CD4-positive, alpha-beta T cell treated with Interferon gamma for 1 hour (primary cell): ENCODE measurements at regions not wholly inside any gene's neighbourhood (a gene's known extent, or its start where the extent isn't known, plus 50 kb on each side); places are given as distances from the start of the nearest gene placed in this dataset.

ENCODE experiments used
- DNase-seq: peaks from one replicate; pipeline ENCODE4 v3.0.0-alpha.2; 2020

- DNase-seq: no peak
Observed at GRCh38 chr18:45119876-45120275, 439.2 kb downstream of the SETBP1 start.

GRCh38 chr18:45121146-45121545 lies 440.5 kb downstream of the SETBP1 start:
- no peak for DNase-seq

GRCh38 chr18:45122506-45122905 lies 441.8 kb downstream of the SETBP1 start:
- DNase-seq: no peak

GRCh38 chr18:45127405-45127804 lies 446.7 kb downstream of the SETBP1 start:
- no peak for DNase-seq

DNA sequence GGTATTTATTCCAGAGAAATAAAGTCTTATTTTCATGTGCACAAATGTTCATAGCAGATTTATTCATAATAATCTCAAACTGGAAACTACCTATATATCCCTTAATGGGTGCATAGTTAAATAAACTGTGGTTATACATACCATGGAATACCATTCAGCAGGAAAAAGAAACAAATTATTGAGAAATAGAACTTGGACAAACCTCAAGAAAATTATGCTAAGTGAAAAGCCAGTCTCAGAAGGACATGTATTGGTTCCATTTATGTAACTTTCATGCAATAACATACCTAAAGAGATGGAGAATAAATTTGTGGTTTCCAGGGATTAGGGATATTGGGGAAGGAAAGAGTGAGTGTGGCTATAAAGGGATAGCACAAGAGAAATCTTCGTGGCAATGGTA lies 452.6 kb downstream of the SETBP1 start:
- no peak for DNase-seq

DNA sequence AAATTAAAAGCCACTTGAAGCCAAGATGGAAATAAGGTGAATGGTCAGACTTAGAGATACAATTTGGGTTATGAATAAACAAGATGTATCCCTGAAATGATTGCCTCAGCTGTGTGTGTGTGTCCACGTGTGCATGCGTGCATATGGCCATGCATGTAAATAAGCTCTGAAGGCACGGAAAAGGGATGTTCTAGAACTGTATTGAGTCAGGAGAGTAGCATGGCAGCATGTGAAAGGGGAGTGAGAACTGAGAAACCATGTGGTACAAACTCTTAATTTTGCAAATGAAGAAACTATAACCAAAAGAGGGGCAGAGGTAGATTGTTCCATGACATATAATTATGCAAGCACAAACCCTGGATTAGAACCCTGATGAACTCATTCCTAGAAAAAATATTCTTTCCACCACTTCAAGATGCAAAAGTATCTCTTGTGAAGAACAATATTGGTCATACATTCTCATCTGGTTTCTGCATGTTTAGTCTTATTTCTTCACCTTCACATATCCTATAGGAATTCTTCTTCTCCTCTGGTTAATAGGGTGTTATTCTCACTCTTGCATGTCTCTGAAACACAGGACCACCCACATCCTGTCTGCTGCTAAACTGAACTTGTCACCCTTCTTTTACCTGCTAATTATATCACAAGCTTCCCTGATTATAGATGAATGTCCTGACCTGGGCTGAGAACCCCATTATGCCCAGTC lies 455.8 kb downstream of the SETBP1 start:
- DNase-seq: no peak

GRCh38 chr18:45137087-45137419 lies 456.4 kb downstream of the SETBP1 start:
- no peak for DNase-seq

GRCh38 chr18:45139478-45139877 lies 458.8 kb downstream of the SETBP1 start:
- no peak for DNase-seq

- no peak for DNase-seq
Observed at GRCh38 chr18:45142868-45143267, 462.2 kb downstream of the SETBP1 start.

- no peak for DNase-seq
Observed at GRCh38 chr18:45149712-45150111, 465.6 kb upstream of the SLC14A2 start.

GRCh38 chr18:45151645-45152044 lies 463.6 kb upstream of the SLC14A2 start:
- no peak for DNase-seq

- DNase-seq: no peak
Observed at GRCh38 chr18:45155526-45155925, 459.8 kb upstream of the SLC14A2 start.

DNA sequence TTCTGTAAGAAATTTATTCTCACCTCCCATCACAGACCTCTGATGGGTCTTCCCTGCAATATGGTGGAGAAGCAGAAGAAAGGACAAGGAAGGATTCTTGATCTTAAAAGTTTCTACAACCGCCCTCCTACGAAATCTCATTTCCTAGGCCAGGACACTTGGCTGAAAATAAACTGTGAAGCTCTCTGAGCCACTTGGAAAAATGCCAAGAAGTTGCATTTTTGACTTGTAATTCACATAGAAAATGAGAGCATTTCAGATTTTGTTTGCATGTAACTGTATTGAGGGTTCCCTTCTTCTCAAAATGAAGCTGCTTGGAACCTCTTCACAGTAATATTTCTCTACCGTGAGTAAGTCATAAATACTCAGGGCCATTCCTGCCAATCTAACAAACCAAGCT lies 458.3 kb upstream of the SLC14A2 start:
- no peak for DNase-seq

DNA sequence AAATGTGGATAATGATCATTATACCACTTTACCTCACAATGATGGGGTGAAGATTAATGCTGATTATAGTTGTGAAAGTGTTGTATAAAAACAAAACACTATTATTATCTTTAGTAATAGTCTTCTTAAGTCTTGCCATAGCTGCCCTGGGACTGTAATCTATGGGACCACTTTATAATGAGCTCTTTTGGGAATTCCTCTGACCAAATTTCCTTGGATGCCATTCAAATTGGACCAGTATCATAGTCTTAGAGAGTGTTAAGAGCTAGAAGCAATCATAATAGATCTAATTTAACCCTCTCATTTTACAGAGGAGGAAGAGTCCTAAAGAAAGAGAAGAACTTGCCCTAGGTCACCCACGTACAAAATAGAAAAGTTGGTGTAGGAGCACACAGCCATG lies 457.7 kb upstream of the SLC14A2 start:
- no peak for DNase-seq

DNA sequence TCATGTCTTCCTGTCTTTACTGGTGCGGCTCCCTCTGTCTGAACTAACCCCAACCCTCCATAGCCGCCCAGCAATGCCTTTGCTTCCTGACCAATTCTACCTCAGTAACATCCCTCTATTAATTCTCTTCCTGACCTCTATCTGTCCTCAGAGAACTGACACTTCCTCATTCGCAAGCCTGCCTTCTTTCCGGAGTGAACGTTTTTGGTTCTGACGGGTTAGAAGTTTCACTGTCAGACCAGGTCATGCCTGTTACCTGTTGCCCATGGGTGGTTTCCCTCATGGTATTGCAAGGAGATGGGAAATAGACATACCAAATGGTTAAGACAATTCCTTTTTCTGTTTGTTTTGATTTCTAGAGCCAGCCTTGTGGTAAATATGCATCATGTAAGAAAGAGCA lies 453.4 kb upstream of the SLC14A2 start:
- peak; percentile 2 for DNase-seq

DNA sequence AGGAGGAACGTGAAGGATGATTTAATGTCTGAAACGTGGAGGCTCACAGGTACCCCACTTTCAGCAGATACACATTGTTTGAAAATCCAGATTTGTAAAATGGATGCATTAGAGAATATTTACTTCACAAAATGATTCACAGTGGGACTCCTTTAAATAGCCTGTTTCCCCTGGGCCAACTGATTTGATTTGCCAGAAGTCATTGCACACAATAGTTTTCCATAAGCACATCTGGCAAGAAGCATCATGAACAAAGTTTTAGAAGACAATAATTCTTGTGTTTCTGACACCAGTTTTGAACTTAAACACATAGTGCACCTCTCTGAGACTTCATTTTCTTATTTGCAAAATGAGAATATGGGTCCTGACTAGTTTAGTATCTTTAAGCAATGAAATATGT lies 451.4 kb upstream of the SLC14A2 start:
- no peak for DNase-seq

GRCh38 chr18:45164551-45164950 lies 450.7 kb upstream of the SLC14A2 start:
- DNase-seq: no peak

GRCh38 chr18:45165176-45165713 lies 450.0 kb upstream of the SLC14A2 start:
- no peak for DNase-seq

DNA sequence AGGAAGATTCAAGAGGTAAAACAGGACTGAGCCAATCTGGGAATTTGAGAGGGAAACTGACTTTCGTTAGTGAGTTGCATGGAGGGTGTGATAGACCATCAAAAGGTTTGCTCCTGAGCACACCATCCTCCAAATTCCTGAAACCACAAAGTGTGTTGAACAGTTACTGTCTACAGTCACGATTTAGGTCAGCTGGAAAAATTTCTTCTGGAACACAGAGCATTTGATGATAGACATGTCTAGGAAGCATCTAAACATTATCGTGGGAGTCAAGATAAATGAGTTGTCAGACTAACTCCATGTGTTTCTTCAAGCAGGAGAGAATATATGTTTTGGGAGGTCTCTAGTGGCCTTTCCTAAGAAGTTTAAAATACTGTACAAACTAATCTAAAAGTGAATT lies 449.4 kb upstream of the SLC14A2 start:
- DNase-seq: no peak

- DNase-seq: no peak
Observed at GRCh38 chr18:45166341-45166835, 448.9 kb upstream of the SLC14A2 start.

DNA sequence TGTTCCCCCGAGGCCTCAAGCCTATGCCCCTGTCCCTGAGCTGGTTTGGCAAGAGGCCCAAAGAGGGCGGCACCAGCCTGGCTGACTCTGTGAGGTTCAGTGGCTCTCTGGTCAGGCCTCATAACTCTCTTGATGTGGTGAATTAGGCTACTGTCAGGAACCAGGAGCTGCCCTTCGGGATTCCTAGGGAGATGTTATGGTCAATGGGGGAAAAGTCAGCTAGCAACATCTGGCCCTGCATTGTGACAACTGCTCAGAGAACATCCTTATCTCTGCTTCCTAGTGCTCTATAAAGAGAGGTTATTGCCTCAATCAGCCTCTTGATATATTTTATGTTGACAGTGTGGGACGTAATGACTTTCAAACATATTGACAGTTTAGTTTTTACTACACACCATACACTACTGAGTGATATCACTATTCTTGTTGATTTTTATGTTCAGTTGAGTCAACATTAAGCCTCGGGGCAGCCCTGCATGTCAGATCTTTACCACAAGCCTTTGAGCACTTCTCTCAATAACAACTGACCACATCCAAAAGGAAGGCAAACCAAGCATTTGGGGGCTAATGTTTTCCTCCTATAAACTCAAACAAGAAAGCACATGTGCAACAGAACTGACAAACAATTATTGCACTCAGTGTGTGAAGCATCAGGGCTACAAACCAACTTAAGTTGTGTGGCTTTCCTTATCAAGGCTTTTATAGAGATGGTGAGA lies 448.3 kb upstream of the SLC14A2 start:
- no peak for DNase-seq

GRCh38 chr18:45167631-45168280 lies 447.5 kb upstream of the SLC14A2 start:
- DNase-seq: no peak

- no peak for DNase-seq
Observed at GRCh38 chr18:45168866-45169600, 446.2 kb upstream of the SLC14A2 start.
